DOHH2 (cell line): ENCODE measurements at regions not wholly inside any gene's neighbourhood (a gene's known extent, or its start where the extent isn't known, plus 50 kb on each side); places are given as distances from the start of the nearest gene placed in this dataset.

ENCODE experiments used
- H3F3A ChIP-seq: fragments of 200-600 bp; sonication (generic), shearing (Covaris generic); 2 replicates; pipeline ENCODE4 v1.6.0; 2016; ENCODE audit warnings: antibody characterized with exemption, mild to moderate bottlenecking; ENCODE audit not compliant: control insufficient read depth, insufficient read depth
- H3K27ac ChIP-seq: fragments of 200-600 bp; sonication (generic); 2 replicates; pipeline ENCODE4 v1.5.1; 2014; ENCODE audit warnings: low read depth, mild to moderate bottlenecking, low read length, moderate library complexity
- H3K27me3 ChIP-seq: fragments of 200-600 bp; sonication (generic); 2 replicates; pipeline ENCODE4 v1.6.1; 2014; ENCODE audit warnings: mild to moderate bottlenecking, low read length, mixed read lengths; ENCODE audit not compliant: control insufficient read depth
- H3K36me3 ChIP-seq: fragments of 200-600 bp; sonication (generic); 2 replicates; pipeline ENCODE4 v1.6.1; 2014; ENCODE audit warnings: mild to moderate bottlenecking, low read length, moderate library complexity, mixed read lengths; ENCODE audit not compliant: control insufficient read depth
- H3K4me1 ChIP-seq: fragments of 200-600 bp; sonication (generic); 2 replicates; pipeline ENCODE4 v1.6.1; 2014; ENCODE audit warnings: mild to moderate bottlenecking, low read length, mixed read lengths; ENCODE audit not compliant: control insufficient read depth
- H3K4me2 ChIP-seq: fragments of 200-600 bp; sonication (generic); 2 replicates; pipeline ENCODE4 v1.6.0; 2014; ENCODE audit warnings: mild to moderate bottlenecking, low read length, moderate library complexity
- H3K4me3 ChIP-seq: fragments of 200-600 bp; sonication (generic); 2 replicates; pipeline ENCODE4 v1.5.1; 2014; ENCODE audit warnings: mild to moderate bottlenecking, low read length, mixed read lengths
- H3K79me2 ChIP-seq: fragments of 200-600 bp; sonication (generic); 2 replicates; pipeline ENCODE4 v1.6.1; 2014; ENCODE audit warnings: mild to moderate bottlenecking, low read length, mixed read lengths; ENCODE audit not compliant: control insufficient read depth
- H3K9me2 ChIP-seq: fragments of 200-600 bp; sonication (generic); replicated peaks from 2 replicates; pipeline ENCODE4 v1.6.1; 2014; ENCODE audit warnings: mild to moderate bottlenecking, low read length, mixed read lengths; ENCODE audit not compliant: control insufficient read depth
- H3K9me3 ChIP-seq: fragments of 200-600 bp; sonication (generic); 2 replicates; pipeline ENCODE4 v1.6.1; 2014; ENCODE audit warnings: antibody characterized with exemption, low read length, mixed read lengths; ENCODE audit not compliant: control insufficient read depth, insufficient read depth
- H4K20me1 ChIP-seq: fragments of 200-600 bp; sonication (generic); 2 replicates; pipeline ENCODE4 v1.6.0; 2014; ENCODE audit warnings: low read depth, mild to moderate bottlenecking, antibody characterized with exemption, low read length, moderate library complexity; ENCODE audit not compliant: control insufficient read depth, insufficient read depth
- CTCF ChIP-seq: fragments of 200-600 bp; sonication (generic); IDR thresholded peaks from one replicate; pipeline ENCODE4 v1.5.1; 2014; ENCODE audit warnings: antibody characterized with exemption, mild to moderate bottlenecking, low read depth, low read length; ENCODE audit not compliant: poor library complexity, severe bottlenecking
- EZH2phosphoT487 ChIP-seq: fragments of 200-600 bp; sonication (generic); IDR thresholded peaks from 2 replicates; pipeline ENCODE4 v1.6.1; 2017; ENCODE audit warnings: borderline replicate concordance, mild to moderate bottlenecking, antibody characterized with exemption, low read length, moderate library complexity, mixed read lengths

GRCh38 chr15:77791941-77792340, 159.2 kb upstream of the LINGO1 start:
- no peaks in the 10 kb centered on the region for H3K9me2 ChIP-seq
- H3F3A ChIP-seq: peaks cover 2% of the 10 kb centered on the region; the same call in 1 of the 2 replicates
- H3K4me1 ChIP-seq: peaks cover 4% of the 10 kb centered on the region
- no peak overlapping the region for H3K4me2 ChIP-seq
- no peaks in the 10 kb centered on the region for H3K79me2 ChIP-seq
- H3K4me3 ChIP-seq: no peak overlapping the region
- no peaks in the 10 kb centered on the region for H3K27me3 ChIP-seq
- H3K36me3 ChIP-seq: no peaks in the 10 kb centered on the region
- H3K27ac ChIP-seq: no peak overlapping the region
- H4K20me1 ChIP-seq: no peaks in the 10 kb centered on the region
- no peaks in the 10 kb centered on the region for H3K9me3 ChIP-seq
- TF ChIP-seq EZH2phosphoT487 (no peak), CTCF (no peak)

GRCh38 chr15:77790481-77790880, 157.8 kb upstream of the LINGO1 start:
- no peaks in the 10 kb centered on the region for H3K36me3 ChIP-seq
- H3K27ac ChIP-seq: no peak overlapping the region
- H3F3A ChIP-seq: no peaks in the 10 kb centered on the region
- no peaks in the 10 kb centered on the region for H3K27me3 ChIP-seq
- H3K4me3 ChIP-seq: no peak overlapping the region
- H3K79me2 ChIP-seq: no peaks in the 10 kb centered on the region
- H3K4me2 ChIP-seq: no peak overlapping the region
- H3K4me1 ChIP-seq: no peaks in the 10 kb centered on the region
- no peaks in the 10 kb centered on the region for H4K20me1 ChIP-seq
- no peak for TF ChIP-seq EZH2phosphoT487
- TF ChIP-seq CTCF: no peak
- H3K9me3 ChIP-seq: no peaks in the 10 kb centered on the region
- no peaks in the 10 kb centered on the region for H3K9me2 ChIP-seq

- TF ChIP-seq EZH2phosphoT487: no peak
- no peak for TF ChIP-seq CTCF
- no peaks in the 10 kb centered on the region for H3K36me3 ChIP-seq
- no peaks in the 10 kb centered on the region for H3K9me3 ChIP-seq
- H3K4me3 ChIP-seq: no peak overlapping the region
- no peaks in the 10 kb centered on the region for H3K27me3 ChIP-seq
- no peaks in the 10 kb centered on the region for H3K79me2 ChIP-seq
- no peaks in the 10 kb centered on the region for H3K9me2 ChIP-seq
- no peaks in the 10 kb centered on the region for H3K4me1 ChIP-seq
- H3K27ac ChIP-seq: no peak overlapping the region
- no peaks in the 10 kb centered on the region for H4K20me1 ChIP-seq
- H3K4me2 ChIP-seq: no peak overlapping the region
- H3F3A ChIP-seq: no peaks in the 10 kb centered on the region
Measured at GRCh38 chr15:77786956-77787355, 154.2 kb upstream of the LINGO1 start.
